ENCODE measurements at regions not wholly inside any gene's neighbourhood (a gene's known extent, or its start where the extent isn't known, plus 50 kb on each side); places are given as distances from the start of the nearest gene placed in this dataset.

DNA sequence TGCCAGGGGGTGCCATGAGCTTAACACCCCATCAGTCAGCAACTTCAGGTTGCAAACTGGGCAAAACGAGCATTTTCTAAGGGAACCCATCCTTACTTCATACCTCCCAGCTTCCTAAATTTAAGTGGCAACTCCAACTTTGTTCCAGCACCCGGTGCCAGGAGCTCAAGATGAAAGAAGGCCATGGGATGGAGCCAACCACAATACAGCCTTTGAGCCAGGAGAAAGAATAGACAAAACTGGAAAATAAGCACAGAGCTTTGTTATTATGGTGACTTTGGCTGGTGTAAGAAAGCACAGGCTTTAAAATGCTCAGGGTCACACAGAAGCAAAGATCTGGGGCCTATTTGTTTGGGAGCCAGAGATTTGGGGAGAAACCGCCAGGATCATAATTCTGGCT, 388.7 kb upstream of the MGMT start (continued):
- TF ChIP-seq, protein P1, sequence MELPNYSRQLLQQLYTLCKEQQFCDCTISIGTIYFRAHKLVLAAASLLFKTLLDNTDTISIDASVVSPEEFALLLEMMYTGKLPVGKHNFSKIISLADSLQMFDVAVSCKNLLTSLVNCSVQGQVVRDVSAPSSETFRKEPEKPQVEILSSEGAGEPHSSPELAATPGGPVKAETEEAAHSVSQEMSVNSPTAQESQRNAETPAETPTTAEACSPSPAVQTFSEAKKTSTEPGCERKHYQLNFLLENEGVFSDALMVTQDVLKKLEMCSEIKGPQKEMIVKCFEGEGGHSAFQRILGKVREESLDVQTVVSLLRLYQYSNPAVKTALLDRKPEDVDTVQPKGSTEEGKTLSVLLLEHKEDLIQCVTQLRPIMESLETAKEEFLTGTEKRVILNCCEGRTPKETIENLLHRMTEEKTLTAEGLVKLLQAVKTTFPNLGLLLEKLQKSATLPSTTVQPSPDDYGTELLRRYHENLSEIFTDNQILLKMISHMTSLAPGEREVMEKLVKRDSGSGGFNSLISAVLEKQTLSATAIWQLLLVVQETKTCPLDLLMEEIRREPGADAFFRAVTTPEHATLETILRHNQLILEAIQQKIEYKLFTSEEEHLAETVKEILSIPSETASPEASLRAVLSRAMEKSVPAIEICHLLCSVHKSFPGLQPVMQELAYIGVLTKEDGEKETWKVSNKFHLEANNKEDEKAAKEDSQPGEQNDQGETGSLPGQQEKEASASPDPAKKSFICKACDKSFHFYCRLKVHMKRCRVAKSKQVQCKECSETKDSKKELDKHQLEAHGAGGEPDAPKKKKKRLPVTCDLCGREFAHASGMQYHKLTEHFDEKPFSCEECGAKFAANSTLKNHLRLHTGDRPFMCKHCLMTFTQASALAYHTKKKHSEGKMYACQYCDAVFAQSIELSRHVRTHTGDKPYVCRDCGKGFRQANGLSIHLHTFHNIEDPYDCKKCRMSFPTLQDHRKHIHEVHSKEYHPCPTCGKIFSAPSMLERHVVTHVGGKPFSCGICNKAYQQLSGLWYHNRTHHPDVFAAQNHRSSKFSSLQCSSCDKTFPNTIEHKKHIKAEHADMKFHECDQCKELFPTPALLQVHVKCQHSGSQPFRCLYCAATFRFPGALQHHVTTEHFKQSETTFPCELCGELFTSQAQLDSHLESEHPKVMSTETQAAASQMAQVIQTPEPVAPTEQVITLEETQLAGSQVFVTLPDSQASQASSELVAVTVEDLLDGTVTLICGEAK (IDR thresholded peaks at IDR 0.05): no peak
- TF ChIP-seq, protein P1 (CRISPR knock-in tag; IDR thresholded peaks at IDR 0.05): no peak
- TF ChIP-seq DIDO1 (tag; IDR thresholded peaks at IDR 0.05; ENCODE audit: low read depth): no peak
- no peak for TF ChIP-seq NFYB (IDR thresholded peaks at IDR 0.05; ENCODE audit: extremely low read depth, insufficient read length)
- no peak for TF ChIP-seq DLX4 (CRISPR knock-in tag; IDR thresholded peaks at IDR 0.05)
- TF ChIP-seq TAF15 (IDR thresholded peaks at IDR 0.05; ENCODE audit: low read depth, low read length): no peak
- no peak for TF ChIP-seq CHD4 (IDR thresholded peaks at IDR 0.05; ENCODE audit: insufficient read depth, insufficient replicate concordance, low read depth, low read length, poor library complexity, severe bottlenecking)
- TF ChIP-seq FOXP4 (CRISPR knock-in tag; IDR thresholded peaks at IDR 0.05; ENCODE audit: borderline replicate concordance): no peak
- no peak for TF ChIP-seq PYGO2 (tag; IDR thresholded peaks at IDR 0.05)
- TF ChIP-seq ZNF561 (CRISPR knock-in tag; conservative IDR thresholded peaks at IDR 0.05): no peak
- no peak for TF ChIP-seq NR2C1 (IDR thresholded peaks at IDR 0.05)
- no peak for TF ChIP-seq NR2C1 (tag; IDR thresholded peaks at IDR 0.05)
- TF ChIP-seq RBFOX2 (IDR thresholded peaks at IDR 0.05; ENCODE audit: low read depth, low read length): no peak
- no peak for TF ChIP-seq ZFP30 (CRISPR knock-in tag; IDR thresholded peaks at IDR 0.05; ENCODE audit: borderline replicate concordance)
- no peak for TF ChIP-seq CREB3L1 (IDR thresholded peaks at IDR 0.05; ENCODE audit: borderline replicate concordance, low read depth)
- no peak for TF ChIP-seq PTBP1 (IDR thresholded peaks at IDR 0.05; ENCODE audit: low read depth, low read length)

Measured in K562 (cell line).